ENCODE measurements at regions not wholly inside any gene's neighbourhood (a gene's known extent, or its start where the extent isn't known, plus 50 kb on each side); places are given as distances from the start of the nearest gene placed in this dataset.

- H3K27me3 Mint-ChIP-seq, result no peaks in the 10 kb centered on the region
- H3K4me1 ChIP-seq (ENCODE audit: control insufficient read depth in 2 of 2, insufficient read depth in 2 of 2, low read length in 2 of 2), result no peaks in the 10 kb centered on the region
These were observed 203.3 kb upstream of the JUN start for GRCh38 chr1:58986996-58987767.

GRCh38 chr1:58988752-58989151 lies 204.9 kb upstream of the JUN start:
- ChIA-PET POLR2A (no interaction called here), CTCF (no interaction called here)
- ATAC-seq (no peak), DNase-seq (no peak)
- no peaks in the 10 kb centered on the region for H3K36me3 ChIP-seq (ENCODE audit: control insufficient read depth in 2 of 3, insufficient read depth in 3 of 3, low read length in 3 of 3)
- peaks cover 7 to 30% (median 18%) of the 10 kb centered on the region in 7 donors for H3K4me1 Mint-ChIP-seq
- no peak overlapping the region for H3K4me3 Mint-ChIP-seq
- peaks cover 0 to 5% (median 0%) of the 10 kb centered on the region in 11 donors for H3K9me3 Mint-ChIP-seq
- H3K4me1 ChIP-seq (ENCODE audit: control insufficient read depth in 2 of 2, insufficient read depth in 2 of 2, low read length in 2 of 2), result no peaks in the 10 kb centered on the region
- H3K9me3 ChIP-seq (ENCODE audit: control insufficient read depth in 2 of 3, low read length in 3 of 3), result no peaks in the 10 kb centered on the region
- H3K27ac ChIP-seq (ENCODE audit: low read depth, low read length), result no peak overlapping the region
- H3K27me3 Mint-ChIP-seq, result no peaks in the 10 kb centered on the region
- no peak overlapping the region for H3K27ac Mint-ChIP-seq
- intact Hi-C loops (cut with micrococcal nuclease), result no loop called here
- H3K36me3 Mint-ChIP-seq, result peaks cover 0 to 11% (median 0%) of the 10 kb centered on the region in 5 donors
- H3K27me3 ChIP-seq (ENCODE audit: control insufficient read depth in 2 of 2, insufficient read depth in 2 of 2, low read length in 2 of 2), result no peaks in the 10 kb centered on the region
- no peak overlapping the region for H3K4me3 ChIP-seq (ENCODE audit: low read length)

More at GRCh38 chr1:58986996-58987767, 203.3 kb upstream of the JUN start:
- ATAC-seq, result peak; percentile 61
- DNase-seq, result peak in 6 of 9 donors; percentile 2 to 29 (median 14)
- ChIA-PET POLR2A (no interaction called here), CTCF (no interaction called here)
- H3K27me3 ChIP-seq (ENCODE audit: control insufficient read depth in 2 of 2, insufficient read depth in 2 of 2, low read length in 2 of 2), result no peaks in the 10 kb centered on the region
- H3K27ac Mint-ChIP-seq, result peak overlapping the region in 5 of 9 donors; percentile 2 to 42 (median 13)
- H3K9me3 Mint-ChIP-seq, result peaks cover 0 to 5% (median 0%) of the 10 kb centered on the region in 11 donors
- intact Hi-C loops (cut with micrococcal nuclease), result loop anchor here in 1 of 2 donors (2.0 kb wide), 1 partner anchor 18 kb away; no protein-coding TSS in a partner anchor
- no peak overlapping the region for H3K4me3 ChIP-seq (ENCODE audit: low read length)
- H3K36me3 ChIP-seq (ENCODE audit: control insufficient read depth in 2 of 3, insufficient read depth in 3 of 3, low read length in 3 of 3), result no peaks in the 10 kb centered on the region
- no peaks in the 10 kb centered on the region for H3K9me3 ChIP-seq (ENCODE audit: control insufficient read depth in 2 of 3, low read length in 3 of 3)
- peak overlapping the region in 2 of 10 donors; percentile 12 to 64 for H3K4me3 Mint-ChIP-seq
- peaks cover 0 to 13% (median 0%) of the 10 kb centered on the region in 5 donors for H3K36me3 Mint-ChIP-seq
- H3K4me1 Mint-ChIP-seq, result peaks cover 7 to 41% (median 18%) of the 10 kb centered on the region in 7 donors
- no peak overlapping the region for H3K27ac ChIP-seq (ENCODE audit: low read depth, low read length)

- no peak overlapping the region for H3K27ac ChIP-seq (ENCODE audit: low read depth, low read length)
- intact Hi-C loops (cut with micrococcal nuclease), result loop anchor here in 1 of 2 donors (5.0 kb wide), 1 partner anchor 37 kb away; no protein-coding TSS in a partner anchor
- no peaks in the 10 kb centered on the region for H3K27me3 ChIP-seq (ENCODE audit: control insufficient read depth in 2 of 2, insufficient read depth in 2 of 2, low read length in 2 of 2)
- H3K27me3 Mint-ChIP-seq, result no peaks in the 10 kb centered on the region
- H3K9me3 Mint-ChIP-seq, result peaks cover 0 to 5% (median 0%) of the 10 kb centered on the region in 11 donors
- no peaks in the 10 kb centered on the region for H3K4me1 ChIP-seq (ENCODE audit: control insufficient read depth in 2 of 2, insufficient read depth in 2 of 2, low read length in 2 of 2)
- H3K36me3 Mint-ChIP-seq, result peaks cover 0 to 8% (median 0%) of the 10 kb centered on the region in 5 donors
- peaks cover 7 to 27% (median 18%) of the 10 kb centered on the region in 7 donors for H3K4me1 Mint-ChIP-seq
- no peaks in the 10 kb centered on the region for H3K9me3 ChIP-seq (ENCODE audit: control insufficient read depth in 2 of 3, low read length in 3 of 3)
- ATAC-seq (no peak), DNase-seq (no peak)
- ChIA-PET CTCF (no interaction called here), POLR2A (no interaction called here)
- no peak overlapping the region for H3K27ac Mint-ChIP-seq
- no peak overlapping the region for H3K4me3 ChIP-seq (ENCODE audit: low read length)
- no peak overlapping the region for H3K4me3 Mint-ChIP-seq
- no peaks in the 10 kb centered on the region for H3K36me3 ChIP-seq (ENCODE audit: control insufficient read depth in 2 of 3, insufficient read depth in 3 of 3, low read length in 3 of 3)
These were observed 206.0 kb upstream of the JUN start for GRCh38 chr1:58989845-58990244.

DNA sequence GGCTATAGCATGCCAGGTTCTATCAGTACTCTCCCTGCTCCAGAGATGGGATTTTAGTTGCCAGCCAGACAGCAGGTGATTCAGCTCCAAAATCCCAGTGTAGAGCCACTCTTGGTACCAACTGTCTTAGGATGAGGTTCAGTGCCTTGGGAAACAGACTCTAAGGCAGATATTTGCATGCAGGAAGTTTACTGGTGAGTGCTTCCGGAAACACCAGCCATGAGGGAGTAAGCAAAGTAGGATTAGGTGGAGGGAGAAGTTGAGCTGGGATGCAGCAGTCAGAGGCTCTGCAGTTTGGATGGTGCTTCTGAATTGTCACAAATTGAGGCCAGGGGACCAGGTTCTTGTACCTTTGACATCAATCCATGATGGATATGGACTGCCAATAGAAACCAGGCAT lies 207.5 kb upstream of the JUN start:
- peaks cover 0 to 8% (median 0%) of the 10 kb centered on the region in 5 donors for H3K36me3 Mint-ChIP-seq
- no peaks in the 10 kb centered on the region for H3K4me1 ChIP-seq (ENCODE audit: control insufficient read depth in 2 of 2, insufficient read depth in 2 of 2, low read length in 2 of 2)
- peaks cover 0 to 5% (median 0%) of the 10 kb centered on the region in 11 donors for H3K9me3 Mint-ChIP-seq
- H3K27me3 ChIP-seq (ENCODE audit: control insufficient read depth in 2 of 2, insufficient read depth in 2 of 2, low read length in 2 of 2), result no peaks in the 10 kb centered on the region
- DNase-seq (no peak), ATAC-seq (no peak)
- H3K27ac Mint-ChIP-seq, result no peak overlapping the region
- intact Hi-C loops (cut with micrococcal nuclease), result loop anchor here in 1 of 2 donors (5.0 kb wide), 1 partner anchor 36 kb away; no protein-coding TSS in a partner anchor
- POLR2A ChIA-PET, result no interaction called here
- H3K36me3 ChIP-seq (ENCODE audit: control insufficient read depth in 2 of 3, insufficient read depth in 3 of 3, low read length in 3 of 3), result no peaks in the 10 kb centered on the region
- H3K4me3 ChIP-seq (ENCODE audit: low read length), result no peak overlapping the region
- H3K4me3 Mint-ChIP-seq, result no peak overlapping the region
- peaks cover 7 to 33% (median 18%) of the 10 kb centered on the region in 7 donors for H3K4me1 Mint-ChIP-seq
- H3K27ac ChIP-seq (ENCODE audit: low read depth, low read length), result no peak overlapping the region
- CTCF ChIA-PET, result no interaction called here
- no peaks in the 10 kb centered on the region for H3K9me3 ChIP-seq (ENCODE audit: control insufficient read depth in 2 of 3, low read length in 3 of 3)
- no peaks in the 10 kb centered on the region for H3K27me3 Mint-ChIP-seq

DNA sequence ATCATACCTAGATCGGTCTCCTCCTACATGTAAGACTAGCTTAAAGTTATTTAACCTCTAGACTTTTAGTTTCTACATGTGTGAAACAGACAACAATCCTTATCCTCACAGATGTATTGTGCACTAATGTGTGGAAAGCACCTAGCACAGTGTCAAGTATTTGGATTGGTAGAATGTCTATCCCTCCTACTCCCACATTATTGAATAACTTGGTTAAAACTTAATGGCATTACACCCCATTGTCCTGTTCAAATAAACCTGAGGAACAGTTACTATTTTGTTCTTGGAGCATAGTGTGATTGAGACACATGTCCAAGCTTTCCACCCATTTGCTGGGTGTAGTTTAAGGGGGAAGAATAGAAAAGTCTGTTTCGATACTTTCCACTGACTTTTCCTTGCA lies 208.8 kb upstream of the JUN start:
- Mint-ChIP-seq H3K4me1 (peaks cover 2 to 35% (median 7%) of the 10 kb centered on the region in 7 donors), H3K27ac (no peak overlapping the region), H3K9me3 (peaks cover 0 to 5% (median 0%) of the 10 kb centered on the region in 11 donors), H3K27me3 (no peaks in the 10 kb centered on the region), H3K4me3 (no peak overlapping the region), H3K36me3 (peaks cover 0 to 6% (median 0%) of the 10 kb centered on the region in 5 donors)
- no peak overlapping the region for H3K4me3 ChIP-seq (ENCODE audit: low read length)
- ChIA-PET POLR2A (no interaction called here), CTCF (no interaction called here)
- H3K27me3 ChIP-seq (ENCODE audit: control insufficient read depth in 2 of 2, insufficient read depth in 2 of 2, low read length in 2 of 2), result no peaks in the 10 kb centered on the region
- intact Hi-C loops (cut with micrococcal nuclease), result loop anchor here in 1 of 2 donors (5.0 kb wide), 1 partner anchor 35 kb away; no protein-coding TSS in a partner anchor
- no peaks in the 10 kb centered on the region for H3K9me3 ChIP-seq (ENCODE audit: control insufficient read depth in 2 of 3, low read length in 3 of 3)
- no peaks in the 10 kb centered on the region for H3K4me1 ChIP-seq (ENCODE audit: control insufficient read depth in 2 of 2, insufficient read depth in 2 of 2, low read length in 2 of 2)
- no peak overlapping the region for H3K27ac ChIP-seq (ENCODE audit: low read depth, low read length)
- no peak for ATAC-seq
- H3K36me3 ChIP-seq (ENCODE audit: control insufficient read depth in 2 of 3, insufficient read depth in 3 of 3, low read length in 3 of 3), result no peaks in the 10 kb centered on the region
- DNase-seq, result no peak

- Histone ChIP-seq H3K4me3 (ENCODE audit: low read length) (no peak overlapping the region), H3K27ac (ENCODE audit: low read depth, low read length) (no peak overlapping the region), H3K4me1 (ENCODE audit: control insufficient read depth in 2 of 2, insufficient read depth in 2 of 2, low read length in 2 of 2) (no peaks in the 10 kb centered on the region), H3K9me3 (ENCODE audit: control insufficient read depth in 2 of 3, low read length in 3 of 3) (no peaks in the 10 kb centered on the region), H3K36me3 (ENCODE audit: control insufficient read depth in 2 of 3, insufficient read depth in 3 of 3, low read length in 3 of 3) (no peaks in the 10 kb centered on the region), H3K27me3 (ENCODE audit: control insufficient read depth in 2 of 2, insufficient read depth in 2 of 2, low read length in 2 of 2) (no peaks in the 10 kb centered on the region)
- ChIA-PET CTCF (no interaction called here), POLR2A (no interaction called here)
- Mint-ChIP-seq H3K27ac (no peak overlapping the region), H3K4me3 (no peak overlapping the region), H3K9me3 (peaks cover 0 to 5% (median 0%) of the 10 kb centered on the region in 11 donors), H3K4me1 (peaks cover 0 to 31% (median 3%) of the 10 kb centered on the region in 7 donors), H3K27me3 (no peaks in the 10 kb centered on the region), H3K36me3 (peaks cover 0 to 6% (median 0%) of the 10 kb centered on the region in 5 donors)
- intact Hi-C loops (cut with micrococcal nuclease), result loop anchor here in 1 of 2 donors (5.0 kb wide), 1 partner anchor 34 kb away; no protein-coding TSS in a partner anchor
- ATAC-seq (no peak), DNase-seq (no peak)
These were observed 209.6 kb upstream of the JUN start for GRCh38 chr1:58993403-58993802.
